C1 segment of cervical spinal cord (tissue), 14 donors: ENCODE measurements at regions not wholly inside any gene's neighbourhood (a gene's known extent, or its start where the extent isn't known, plus 50 kb on each side); places are given as distances from the start of the nearest gene placed in this dataset.
"Not testable (repeated sequence)": the region's sequence is repeated elsewhere in the genome, so short reads cannot be mapped to it uniquely, and the experiment has no call there.

Experiments
- DNase-seq, 14 donors: peaks; one replicate each; lab custom pipeline; 2025; lab: John Stamatoyannopoulos, UW

GRCh38 chr2:195537811-195538210, 119.2 kb upstream of the SLC39A10 start:
- no peak for DNase-seq

GRCh38 chr2:195536906-195537305, 120.1 kb upstream of the SLC39A10 start:
- no peak for DNase-seq

- peak in 6 of 14 donors; percentile 6 to 31 (median 16) for DNase-seq
These were observed 121.0 kb upstream of the SLC39A10 start for GRCh38 chr2:195535911-195536522.

GRCh38 chr2:195534971-195535370, 122.1 kb upstream of the SLC39A10 start:
- DNase-seq = no peak

- peak in 4 of 14 donors; percentile 8 to 38 (median 18) for DNase-seq
These were observed 123.0 kb upstream of the SLC39A10 start for GRCh38 chr2:195533771-195534642.

GRCh38 chr2:195532628-195533271, 124.3 kb upstream of the SLC39A10 start:
- DNase-seq = no peak

GRCh38 chr2:195532255-195532627, 124.8 kb upstream of the SLC39A10 start:
- DNase-seq = no peak

GRCh38 chr2:195531754-195532153, 125.3 kb upstream of the SLC39A10 start:
- no peak for DNase-seq

- not testable (repeated sequence) for DNase-seq
These were observed 133.8 kb upstream of the SLC39A10 start for GRCh38 chr2:195523242-195523641.

- no peak for DNase-seq
These were observed 135.4 kb upstream of the SLC39A10 start for GRCh38 chr2:195521589-195521988.

GRCh38 chr2:195520671-195521155, 136.3 kb upstream of the SLC39A10 start:
- DNase-seq = no peak

- DNase-seq = no peak
These were observed 141.5 kb upstream of the SLC39A10 start for GRCh38 chr2:195515551-195515950.

- DNase-seq = no peak
These were observed 142.7 kb upstream of the SLC39A10 start for GRCh38 chr2:195514365-195514764.

GRCh38 chr2:195513119-195513518, 143.9 kb upstream of the SLC39A10 start:
- no peak for DNase-seq

- DNase-seq = no peak
These were observed 147.5 kb upstream of the SLC39A10 start for GRCh38 chr2:195509551-195509950.

- DNase-seq = no peak
These were observed 148.9 kb upstream of the SLC39A10 start for GRCh38 chr2:195508139-195508455.

GRCh38 chr2:195507447-195508138, 149.4 kb upstream of the SLC39A10 start:
- DNase-seq = no peak

- DNase-seq = no peak
These were observed 151.3 kb upstream of the SLC39A10 start for GRCh38 chr2:195505701-195506100.

- no peak for DNase-seq
These were observed 153.8 kb upstream of the SLC39A10 start for GRCh38 chr2:195503208-195503607.

GRCh38 chr2:195501746-195502145, 155.3 kb upstream of the SLC39A10 start:
- DNase-seq = no peak

GRCh38 chr2:195500879-195501278, 156.1 kb upstream of the SLC39A10 start:
- no peak for DNase-seq
